MM.1S (cell line): ENCODE measurements at regions not wholly inside any gene's neighbourhood (a gene's known extent, or its start where the extent isn't known, plus 50 kb on each side); places are given as distances from the start of the nearest gene placed in this dataset.

Experiments used
- DNase-seq: peaks from one replicate; pipeline ENCODE4 v3.0.0-alpha.2; 2015
- H2AFZ ChIP-seq: fragments of 300-600 bp; sonication (generic); 2 replicates; pipeline ENCODE4 v1.6.0; 2016; ENCODE audit warnings: antibody characterized with exemption, low read length
- H3F3A ChIP-seq: fragments of 300-600 bp; sonication (generic); 2 replicates; pipeline ENCODE4 v1.6.1; 2016; ENCODE audit warnings: mild to moderate bottlenecking, antibody characterized with exemption, low read length, moderate library complexity, mixed read lengths; ENCODE audit not compliant: insufficient read depth
- H3K27ac ChIP-seq: fragments of 300-600 bp; sonication (generic); 2 replicates; pipeline ENCODE4 v1.5.1; 2016; ENCODE audit warnings: mild to moderate bottlenecking, low read length
- H3K27me3 ChIP-seq: fragments of 300-600 bp; sonication (generic); replicated peaks from 2 replicates; pipeline ENCODE4 v1.6.0; 2016; ENCODE audit warnings: low read length; ENCODE audit not compliant: insufficient read depth
- H3K36me3 ChIP-seq: fragments of 300-600 bp; sonication (generic); replicated peaks from 2 replicates; pipeline ENCODE4 v1.6.1; 2016; ENCODE audit warnings: mild to moderate bottlenecking, low read length, mixed read lengths; ENCODE audit not compliant: insufficient read depth
- H3K4me1 ChIP-seq: fragments of 300-600 bp; sonication (generic); 2 replicates; pipeline ENCODE4 v1.6.1; 2016; ENCODE audit warnings: low read length, mixed read lengths
- H3K4me2 ChIP-seq: fragments of 300-600 bp; sonication (generic); 2 replicates; pipeline ENCODE4 v1.6.0; 2016; ENCODE audit warnings: low read depth, low read length
- H3K4me3 ChIP-seq: fragments of 300-600 bp; sonication (generic); 2 replicates; pipeline ENCODE4 v1.5.1; 2016; ENCODE audit warnings: low read length, mixed read lengths
- H3K79me2 ChIP-seq: fragments of 300-600 bp; sonication (generic); 2 replicates; pipeline ENCODE4 v1.6.1; 2016; ENCODE audit warnings: mixed run types, low read length, mixed read lengths
- H3K9ac ChIP-seq: fragments of 300-600 bp; sonication (generic); 2 replicates; pipeline ENCODE4 v1.6.1; 2016; ENCODE audit warnings: low read length, mixed read lengths
- H3K9me2 ChIP-seq: fragments of 300-600 bp; sonication (generic); replicated peaks from 2 replicates; pipeline ENCODE4 v1.6.1; 2016; ENCODE audit warnings: mild to moderate bottlenecking, low read length, mixed read lengths; ENCODE audit not compliant: insufficient read depth
- H3K9me3 ChIP-seq: fragments of 300-600 bp; sonication (generic); replicated peaks from 2 replicates; pipeline ENCODE4 v1.6.1; 2016; ENCODE audit warnings: mild to moderate bottlenecking, low read length, mixed read lengths; ENCODE audit not compliant: insufficient read depth
- H4K20me1 ChIP-seq: fragments of 300-600 bp; sonication (generic); 2 replicates; pipeline ENCODE4 v1.6.1; 2016; ENCODE audit warnings: mild to moderate bottlenecking, low read length, moderate library complexity, mixed read lengths; ENCODE audit not compliant: insufficient read depth
- EZH2 ChIP-seq: fragments of 300-600 bp; sonication (generic); optimal IDR thresholded peaks from 2 replicates; pipeline ENCODE3; 2017; ENCODE audit warnings: low read depth, mild to moderate bottlenecking, antibody characterized with exemption, low read length, mixed read lengths
- EZH2phosphoT487 ChIP-seq: fragments of 300-600 bp; sonication (generic); IDR thresholded peaks from 2 replicates; pipeline ENCODE4 v1.6.1; 2018; ENCODE audit warnings: antibody characterized with exemption, low read length
- TF ChIP-seq, protein P1 (sequence below): fragments of 300-600 bp; sonication (generic); IDR thresholded peaks from 2 replicates; pipeline ENCODE4 v1.5.1; 2016; ENCODE audit warnings: antibody characterized with exemption, low read length, mixed read lengths

DNA sequence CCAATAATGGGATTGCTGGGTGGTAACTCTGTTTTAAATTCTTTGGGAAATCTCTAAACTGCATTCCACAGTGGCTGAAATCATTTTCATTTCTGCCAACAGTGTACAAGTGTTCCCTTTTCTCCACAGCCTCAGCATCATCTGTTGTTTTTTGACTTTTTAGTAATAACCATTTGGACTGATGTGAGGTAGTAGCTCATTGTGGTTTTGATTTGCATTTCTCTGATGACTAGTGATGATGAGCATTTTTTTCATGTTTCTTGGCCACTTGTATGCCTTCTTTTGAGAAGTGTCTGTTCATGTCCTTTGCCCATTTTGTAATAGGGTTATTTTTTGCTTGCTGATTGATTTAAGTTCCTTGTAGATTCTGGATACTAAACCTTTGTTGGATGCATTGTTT lies 131.9 kb upstream of the B3GALT2 start:
- no peak overlapping the region for H3K27ac ChIP-seq
- H3K36me3 ChIP-seq, result no peaks in the 10 kb centered on the region
- H3K4me1 ChIP-seq, result no peaks in the 10 kb centered on the region
- H3F3A ChIP-seq, result no peaks in the 10 kb centered on the region
- H3K4me3 ChIP-seq, result no peak overlapping the region
- no peak for DNase-seq
- H3K79me2 ChIP-seq, result no peaks in the 10 kb centered on the region
- H3K9me3 ChIP-seq, result no peaks in the 10 kb centered on the region
- H3K4me2 ChIP-seq, result no peak overlapping the region
- H3K27me3 ChIP-seq, result no peaks in the 10 kb centered on the region
- no peaks in the 10 kb centered on the region for H3K9me2 ChIP-seq
- H4K20me1 ChIP-seq, result no peaks in the 10 kb centered on the region
- H2AFZ ChIP-seq, result no peak overlapping the region
- H3K9ac ChIP-seq, result no peak overlapping the region
- TF ChIP-seq, protein P1, sequence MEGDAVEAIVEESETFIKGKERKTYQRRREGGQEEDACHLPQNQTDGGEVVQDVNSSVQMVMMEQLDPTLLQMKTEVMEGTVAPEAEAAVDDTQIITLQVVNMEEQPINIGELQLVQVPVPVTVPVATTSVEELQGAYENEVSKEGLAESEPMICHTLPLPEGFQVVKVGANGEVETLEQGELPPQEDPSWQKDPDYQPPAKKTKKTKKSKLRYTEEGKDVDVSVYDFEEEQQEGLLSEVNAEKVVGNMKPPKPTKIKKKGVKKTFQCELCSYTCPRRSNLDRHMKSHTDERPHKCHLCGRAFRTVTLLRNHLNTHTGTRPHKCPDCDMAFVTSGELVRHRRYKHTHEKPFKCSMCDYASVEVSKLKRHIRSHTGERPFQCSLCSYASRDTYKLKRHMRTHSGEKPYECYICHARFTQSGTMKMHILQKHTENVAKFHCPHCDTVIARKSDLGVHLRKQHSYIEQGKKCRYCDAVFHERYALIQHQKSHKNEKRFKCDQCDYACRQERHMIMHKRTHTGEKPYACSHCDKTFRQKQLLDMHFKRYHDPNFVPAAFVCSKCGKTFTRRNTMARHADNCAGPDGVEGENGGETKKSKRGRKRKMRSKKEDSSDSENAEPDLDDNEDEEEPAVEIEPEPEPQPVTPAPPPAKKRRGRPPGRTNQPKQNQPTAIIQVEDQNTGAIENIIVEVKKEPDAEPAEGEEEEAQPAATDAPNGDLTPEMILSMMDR, result no peak
- TF ChIP-seq EZH2phosphoT487 (no peak), EZH2 (no peak)

- Histone ChIP-seq H3K4me1 (no peaks in the 10 kb centered on the region), H3K27me3 (no peaks in the 10 kb centered on the region), H3K9me3 (no peaks in the 10 kb centered on the region), H3K27ac (no peak overlapping the region), H3K79me2 (no peaks in the 10 kb centered on the region), H3K4me2 (no peak overlapping the region), H2AFZ (no peak overlapping the region), H3K36me3 (no peaks in the 10 kb centered on the region), H3K9me2 (no peaks in the 10 kb centered on the region), H3F3A (no peaks in the 10 kb centered on the region), H3K4me3 (no peak overlapping the region), H3K9ac (no peak overlapping the region), H4K20me1 (no peaks in the 10 kb centered on the region)
- no peak for DNase-seq
- TF ChIP-seq EZH2 (no peak), EZH2phosphoT487 (no peak)
- TF ChIP-seq, protein P1, result no peak
Observed at GRCh38 chr1:193313354-193314140, 127.1 kb upstream of the B3GALT2 start.

DNA sequence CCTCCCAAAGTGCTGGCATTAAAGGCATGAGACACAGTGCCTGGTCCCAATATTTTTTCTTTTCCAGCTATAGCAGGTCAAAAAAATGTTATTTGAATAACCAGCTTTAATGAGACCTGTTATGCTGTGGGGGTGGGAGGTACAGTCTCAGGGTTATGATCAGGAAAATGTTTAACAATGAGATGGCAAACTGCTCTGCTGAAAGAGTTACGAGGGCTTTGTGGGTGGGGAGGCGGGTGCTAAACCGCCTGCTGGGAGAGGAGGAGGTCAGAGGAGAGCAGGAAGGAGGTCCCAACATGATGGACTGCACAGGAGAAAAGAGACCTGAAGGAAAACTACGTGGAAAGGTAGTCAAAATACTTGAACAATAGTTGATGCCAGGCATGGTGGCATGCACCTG lies 126.0 kb upstream of the B3GALT2 start:
- H3K4me1 ChIP-seq, result no peaks in the 10 kb centered on the region
- no peak overlapping the region for H3K9ac ChIP-seq
- no peaks in the 10 kb centered on the region for H3K79me2 ChIP-seq
- no peaks in the 10 kb centered on the region for H3K9me2 ChIP-seq
- no peaks in the 10 kb centered on the region for H3K9me3 ChIP-seq
- no peaks in the 10 kb centered on the region for H3K36me3 ChIP-seq
- no peak overlapping the region for H3K4me3 ChIP-seq
- DNase-seq, result no peak
- no peak overlapping the region for H3K4me2 ChIP-seq
- H3K27me3 ChIP-seq, result no peaks in the 10 kb centered on the region
- TF ChIP-seq EZH2, result no peak
- TF ChIP-seq EZH2phosphoT487, result no peak
- no peak overlapping the region for H2AFZ ChIP-seq
- no peaks in the 10 kb centered on the region for H4K20me1 ChIP-seq
- no peak overlapping the region for H3K27ac ChIP-seq
- no peaks in the 10 kb centered on the region for H3F3A ChIP-seq

- H3K79me2 ChIP-seq, result no peaks in the 10 kb centered on the region
- H3K9me2 ChIP-seq, result no peaks in the 10 kb centered on the region
- TF ChIP-seq, protein P1, result no peak
- TF ChIP-seq EZH2phosphoT487, result no peak
- no peak for TF ChIP-seq EZH2
Observed at GRCh38 chr1:193311226-193311948, 125.0 kb upstream of the B3GALT2 start.

More at GRCh38 chr1:193311226-193311948, 125.0 kb upstream of the B3GALT2 start:
- Histone ChIP-seq H3K27me3 (no peaks in the 10 kb centered on the region), H3K4me3 (no peak overlapping the region), H2AFZ (no peak overlapping the region), H3K9ac (no peak overlapping the region), H3K27ac (no peak overlapping the region), H3K4me1 (no peaks in the 10 kb centered on the region), H3F3A (no peaks in the 10 kb centered on the region), H3K4me2 (no peak overlapping the region), H4K20me1 (no peaks in the 10 kb centered on the region), H3K9me3 (no peaks in the 10 kb centered on the region), H3K36me3 (no peaks in the 10 kb centered on the region)
- no peak for DNase-seq
